BE2C (cell line): ENCODE measurements at regions not wholly inside any gene's neighbourhood (a gene's known extent, or its start where the extent isn't known, plus 50 kb on each side); places are given as distances from the start of the nearest gene placed in this dataset.

Experiments used
- DNase-seq: peaks from one replicate; pipeline ENCODE4 v3.0.0-alpha.2; 2020
- H3K27me3 ChIP-seq: fragments of 250-450 bp; sonication (Bioruptor Pico); 2 replicates; pipeline ENCODE4 v1.5.1; 2020; ENCODE audit warnings: mild to moderate bottlenecking
- H3K36me3 ChIP-seq: fragments of 250-450 bp; sonication (Bioruptor Pico); 2 replicates; pipeline ENCODE4 v1.5.1; 2020; ENCODE audit warnings: mild to moderate bottlenecking
- H3K4me1 ChIP-seq: fragments of 250-450 bp; sonication (Bioruptor Pico); 2 replicates; pipeline ENCODE4 v1.5.1; 2020
- H3K4me3 ChIP-seq: 2 replicates; pipeline ENCODE4 v1.5.1; 2011; ENCODE audit warnings: low read depth, low read length
- H3K9me3 ChIP-seq: fragments of 250-450 bp; sonication (Bioruptor Pico); 2 replicates; pipeline ENCODE4 v1.5.1; 2020
- CTCF ChIP-seq: IDR thresholded peaks from 2 replicates; pipeline ENCODE4 v1.5.1; 2012; ENCODE audit warnings: mild to moderate bottlenecking, low read depth, low read length

GRCh38 chr11:26037716-26038115, 294.2 kb upstream of the ANO3 start:
- no peak for DNase-seq
- Histone ChIP-seq H3K36me3 (no peaks in the 10 kb centered on the region), H3K27me3 (no peaks in the 10 kb centered on the region), H3K4me3 (no peak overlapping the region), H3K4me1 (no peaks in the 10 kb centered on the region), H3K9me3 (no peaks in the 10 kb centered on the region)
- TF ChIP-seq CTCF = no peak

- Histone ChIP-seq H3K9me3 (no peaks in the 10 kb centered on the region), H3K4me3 (no peak overlapping the region), H3K4me1 (no peaks in the 10 kb centered on the region), H3K27me3 (no peaks in the 10 kb centered on the region), H3K36me3 (no peaks in the 10 kb centered on the region)
- no peak for DNase-seq
- TF ChIP-seq CTCF = no peak
Measured at GRCh38 chr11:26040339-26040738, 291.6 kb upstream of the ANO3 start.

- TF ChIP-seq CTCF = no peak
- H3K4me3 ChIP-seq = no peak overlapping the region
- no peaks in the 10 kb centered on the region for H3K27me3 ChIP-seq
- no peak for DNase-seq
- no peaks in the 10 kb centered on the region for H3K4me1 ChIP-seq
- no peaks in the 10 kb centered on the region for H3K9me3 ChIP-seq
- no peaks in the 10 kb centered on the region for H3K36me3 ChIP-seq
Measured at GRCh38 chr11:26042113-26042512, 289.8 kb upstream of the ANO3 start.

DNA sequence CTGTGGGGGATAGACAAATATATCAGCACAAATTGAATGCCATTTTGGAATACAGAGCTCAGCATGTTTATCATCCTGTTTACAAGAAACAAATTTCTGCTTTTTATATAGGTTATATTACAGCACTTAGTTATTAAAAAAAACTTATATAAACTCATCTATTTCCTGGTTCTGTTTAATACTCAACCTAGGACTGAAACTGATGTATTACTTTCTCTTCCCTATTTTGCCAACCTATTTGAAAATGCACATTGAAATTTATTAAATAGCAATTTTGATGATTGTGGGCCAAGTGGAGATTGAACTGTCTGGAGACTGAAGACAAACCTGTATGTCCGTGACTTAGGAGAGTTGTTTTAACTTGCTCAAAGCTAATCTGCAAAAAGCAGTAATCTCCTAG, 288.3 kb upstream of the ANO3 start:
- Histone ChIP-seq H3K9me3 (no peaks in the 10 kb centered on the region), H3K4me1 (no peaks in the 10 kb centered on the region), H3K27me3 (no peaks in the 10 kb centered on the region), H3K4me3 (no peak overlapping the region), H3K36me3 (no peaks in the 10 kb centered on the region)
- no peak for DNase-seq
- no peak for TF ChIP-seq CTCF

DNA sequence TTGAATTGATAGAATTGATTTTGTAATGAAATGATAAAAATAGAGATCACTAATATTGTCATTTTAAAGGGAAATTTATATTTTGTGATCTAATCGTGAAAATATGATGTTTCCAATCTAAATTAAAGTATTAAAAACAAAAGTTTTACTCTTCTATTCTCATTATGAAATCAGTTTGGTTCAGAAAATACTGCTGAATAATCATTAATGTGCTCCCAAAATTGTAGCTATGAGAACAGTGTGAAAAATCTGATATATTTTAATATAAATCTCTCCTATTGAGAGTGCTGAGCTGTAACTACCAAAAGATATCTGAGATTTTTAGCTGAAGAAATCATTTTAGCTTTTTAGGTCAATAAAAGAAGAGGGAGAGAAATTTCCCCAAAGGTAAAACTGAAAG, 287.5 kb upstream of the ANO3 start:
- H3K27me3 ChIP-seq = no peaks in the 10 kb centered on the region
- no peaks in the 10 kb centered on the region for H3K4me1 ChIP-seq
- H3K9me3 ChIP-seq = no peaks in the 10 kb centered on the region
- DNase-seq = no peak
- H3K36me3 ChIP-seq = no peaks in the 10 kb centered on the region
- H3K4me3 ChIP-seq = no peak overlapping the region
- TF ChIP-seq CTCF = no peak

- H3K36me3 ChIP-seq = no peaks in the 10 kb centered on the region
- no peaks in the 10 kb centered on the region for H3K9me3 ChIP-seq
- H3K27me3 ChIP-seq = no peaks in the 10 kb centered on the region
- no peaks in the 10 kb centered on the region for H3K4me1 ChIP-seq
- no peak overlapping the region for H3K4me3 ChIP-seq
- no peak for DNase-seq
- no peak for TF ChIP-seq CTCF
Measured at GRCh38 chr11:26045082-26045481, 286.8 kb upstream of the ANO3 start.
